ENCODE measurements at regions not wholly inside any gene's neighbourhood (a gene's known extent, or its start where the extent isn't known, plus 50 kb on each side); places are given as distances from the start of the nearest gene placed in this dataset.

- TF ChIP-seq CTCF (IDR thresholded peaks at IDR 0.05): no peak
- no peak for TF ChIP-seq POLR2A (IDR thresholded peaks at IDR 0.05)
- intact Hi-C loops (cut with DNase I): no loop called here
- Histone ChIP-seq H3K27ac (no peak overlapping the region), H3K4me3 (no peak overlapping the region), H3K9me3 (no peaks in the 10 kb centered on the region), H3K27me3 (no peaks in the 10 kb centered on the region), H3K36me3 (no peaks in the 10 kb centered on the region), H3K4me1 (peaks cover 0 to 4% (median 0%) of the 10 kb centered on the region in 3 donors)
- 45 to 64% methylated on average over 6 to 8 of the region's 8 CpGs for WGBS, 2 donors
- DNase-seq: no peak
These were observed 334.3 kb upstream of the GATB start for GRCh38 chr4:152094970-152095700.

DNA sequence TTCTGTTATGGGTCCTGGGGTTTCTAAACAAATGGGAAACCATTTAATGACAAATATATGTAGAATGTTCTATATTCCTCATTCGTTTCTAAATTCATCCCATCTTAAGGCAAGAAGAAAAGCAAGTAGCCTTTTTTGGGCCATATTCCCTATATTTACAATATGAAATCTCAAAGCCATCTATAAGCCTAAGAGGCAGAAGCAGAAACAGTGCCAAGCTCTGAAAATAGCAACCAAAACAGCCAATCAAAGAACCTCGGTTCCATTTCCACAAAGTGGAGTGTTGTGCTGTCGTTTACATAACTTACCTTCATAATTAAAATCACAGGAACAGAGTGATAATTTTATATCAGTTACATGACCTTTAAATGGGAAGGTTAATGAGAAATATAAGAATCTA, 330.6 kb upstream of the GATB start:
- WGBS, 2 donors: 80 to 86% methylated on average over 3 of the region's 3 CpGs
- TF ChIP-seq POLR2A (IDR thresholded peaks at IDR 0.05) (no peak), CTCF (IDR thresholded peaks at IDR 0.05) (no peak)
- no peak for DNase-seq
- Histone ChIP-seq H3K9me3 (no peaks in the 10 kb centered on the region), H3K4me3 (no peak overlapping the region), H3K27me3 (no peaks in the 10 kb centered on the region), H3K36me3 (no peaks in the 10 kb centered on the region), H3K27ac (no peak overlapping the region), H3K4me1 (no peaks in the 10 kb centered on the region)
- intact Hi-C loops (cut with DNase I): no loop called here

GRCh38 chr4:152090543-152090942, 329.7 kb upstream of the GATB start:
- intact Hi-C loops (cut with DNase I): no loop called here
- 86 to 92% methylated on average over 4 to 8 of the region's 8 CpGs for WGBS, 2 donors

DNA sequence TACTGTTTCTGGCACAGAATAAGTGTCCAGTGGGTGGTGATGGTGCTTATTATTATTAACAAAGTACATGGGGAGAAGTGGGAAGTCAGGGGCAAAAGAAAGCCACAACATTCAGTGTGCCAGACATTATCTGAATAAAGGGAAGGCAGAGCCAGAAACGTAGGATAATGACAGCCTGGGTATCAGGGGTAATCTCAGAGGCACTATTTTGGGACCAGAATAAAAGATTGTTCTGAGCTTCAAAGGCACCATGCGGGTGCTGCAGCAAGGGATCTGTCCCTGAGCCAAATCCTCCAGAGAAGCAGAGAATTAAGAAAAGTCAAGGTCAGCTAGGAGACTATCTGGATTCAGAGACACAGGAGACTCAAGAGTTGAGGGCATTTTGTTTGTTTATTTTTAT, 328.8 kb upstream of the GATB start:
- intact Hi-C loops (cut with DNase I): no loop called here
- Histone ChIP-seq H3K4me3 (no peak overlapping the region), H3K9me3 (no peaks in the 10 kb centered on the region), H3K27ac (no peak overlapping the region), H3K4me1 (no peaks in the 10 kb centered on the region), H3K27me3 (no peaks in the 10 kb centered on the region), H3K36me3 (no peaks in the 10 kb centered on the region)
- DNase-seq: no peak
- 53 to 61% methylated on average over 2 of the region's 2 CpGs for WGBS, 2 donors
- no peak for TF ChIP-seq CTCF (IDR thresholded peaks at IDR 0.05)
- TF ChIP-seq POLR2A (IDR thresholded peaks at IDR 0.05): no peak

More at GRCh38 chr4:152090543-152090942, 329.7 kb upstream of the GATB start:
- TF ChIP-seq CTCF (IDR thresholded peaks at IDR 0.05) (no peak), POLR2A (IDR thresholded peaks at IDR 0.05) (no peak)
- no peak overlapping the region for H3K4me3 ChIP-seq
- no peak overlapping the region for H3K27ac ChIP-seq
- no peaks in the 10 kb centered on the region for H3K36me3 ChIP-seq
- H3K9me3 ChIP-seq: no peaks in the 10 kb centered on the region
- no peak for DNase-seq
- no peaks in the 10 kb centered on the region for H3K27me3 ChIP-seq
- H3K4me1 ChIP-seq: no peaks in the 10 kb centered on the region

DNA sequence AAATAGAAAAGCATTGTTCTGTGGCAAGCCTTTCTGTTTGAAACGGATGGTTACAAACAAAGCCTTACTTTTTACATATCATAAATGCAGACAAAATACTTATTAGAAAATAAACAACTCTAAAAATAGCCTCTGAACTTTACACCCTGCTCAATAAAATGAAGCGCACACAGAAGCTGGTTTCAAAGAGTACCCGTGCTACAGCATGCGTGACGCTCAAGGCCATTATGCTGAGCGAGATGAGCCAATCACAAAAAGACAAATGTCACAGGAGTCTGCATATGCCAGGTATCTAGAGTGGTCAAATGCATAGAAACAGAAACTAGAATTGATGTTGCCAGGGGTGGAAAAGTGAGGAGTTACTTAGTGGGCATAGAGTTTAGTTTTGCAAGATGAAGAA, 326.5 kb upstream of the GATB start:
- Histone ChIP-seq H3K4me3 (no peak overlapping the region), H3K27ac (no peak overlapping the region), H3K4me1 (no peaks in the 10 kb centered on the region), H3K27me3 (no peaks in the 10 kb centered on the region), H3K9me3 (no peaks in the 10 kb centered on the region), H3K36me3 (no peaks in the 10 kb centered on the region)
- no peak for DNase-seq
- intact Hi-C loops (cut with DNase I): no loop called here
- TF ChIP-seq CTCF (IDR thresholded peaks at IDR 0.05) (no peak), POLR2A (IDR thresholded peaks at IDR 0.05) (no peak)
- 84 to 93% methylated on average over 6 of the region's 6 CpGs for WGBS, 2 donors

Data from esophagus squamous epithelium (tissue), 5 donors.